HCT116 (cell line): ENCODE measurements at regions not wholly inside any gene's neighbourhood (a gene's known extent, or its start where the extent isn't known, plus 50 kb on each side); places are given as distances from the start of the nearest gene placed in this dataset.

Source experiments
- CTCF ChIP-seq, 3 experiments: fragments of 200-600 bp in 1 of 3; sonication (generic) in 1 of 3; IDR thresholded peaks in 2 of 3; conservative IDR thresholded peaks in 1 of 3; 2 replicates each; pipeline ENCODE4 v1.5.1; 2012 to 2017; ENCODE audit warnings: low read depth in 2 of 3, low read length in 2 of 3, antibody characterized with exemption in 1 of 3, borderline replicate concordance in 1 of 3, control low read depth in 1 of 3, mild to moderate bottlenecking in 1 of 3, mixed read lengths in 1 of 3, mixed run types in 1 of 3, moderate library complexity in 1 of 3; ENCODE audit not compliant: insufficient read depth in 1 of 3
- ELF1 ChIP-seq: IDR thresholded peaks from 2 replicates; pipeline ENCODE4 v1.6.1; 2012; ENCODE audit warnings: low read depth, borderline replicate concordance
- EZH2phosphoT487 ChIP-seq: fragments of 200-600 bp; IDR thresholded peaks from 2 replicates; pipeline ENCODE4 v1.6.1; 2018; ENCODE audit warnings: antibody characterized with exemption, borderline replicate concordance
- MAX ChIP-seq: IDR thresholded peaks from 2 replicates; pipeline ENCODE4 v1.6.1; 2012
- POLR2A ChIP-seq: IDR thresholded peaks from 2 replicates; pipeline ENCODE4 v1.7.0; 2011; ENCODE audit warnings: borderline replicate concordance; ENCODE audit not compliant: insufficient read depth, insufficient read length; ENCODE audit errors: extremely low read depth
- POLR2AphosphoS5 ChIP-seq: IDR thresholded peaks from 2 replicates; pipeline ENCODE4 v1.6.1; 2011; ENCODE audit warnings: mild to moderate bottlenecking, low read depth, low read length, moderate library complexity
- SRF ChIP-seq: IDR thresholded peaks from 2 replicates; pipeline ENCODE4 v1.6.1; 2012; ENCODE audit warnings: low read depth
- TCF7L2 ChIP-seq: IDR thresholded peaks from 2 replicates; pipeline ENCODE4 v1.7.0; 2011; ENCODE audit warnings: borderline replicate concordance, inconsistent platforms; ENCODE audit not compliant: insufficient read depth, insufficient read length; ENCODE audit errors: extremely low read depth
- ZFX ChIP-seq: fragments of 450-650 bp; IDR thresholded peaks from 2 replicates; pipeline ENCODE4 v1.6.1; 2017

- TF ChIP-seq CTCF (IDR thresholded peaks at IDR 0.05 in 2 of 3, conservative IDR thresholded peaks at IDR 0.05 in 1 of 3; ENCODE audit: borderline replicate concordance in 1 of 3, insufficient read depth in 1 of 3, low read depth in 2 of 3, low read length in 2 of 3) (no peak), MAX (0 out of 2 replicates have a peak, but pooled peaks have one; percentile 10), ZFX (no peak), ELF1 (no peak), EZH2phosphoT487 (no peak), SRF (no peak), POLR2A (no peak), POLR2AphosphoS5 (no peak), TCF7L2 (no peak)
These were observed 188.4 kb upstream of the SULF2 start for GRCh38 chr20:47973519-47974233.
